ENCODE measurements at regions not wholly inside any gene's neighbourhood (a gene's known extent, or its start where the extent isn't known, plus 50 kb on each side); places are given as distances from the start of the nearest gene placed in this dataset.

GRCh38 chr10:61059636-61060035, 115.7 kb upstream of the RHOBTB1 start:
- dilution Hi-C loops (cut with MboI; ENCODE audit: extremely low pct_ligation_motif_present, low sequenced_read_pairs), result no loop called here
- Histone ChIP-seq H3K9ac (ENCODE audit: control insufficient read depth, extremely low read depth, insufficient read depth, low read length) (no peak overlapping the region), H3K79me2 (ENCODE audit: control insufficient read depth, insufficient read depth, low read length) (no peaks in the 10 kb centered on the region), H3K27me3 (ENCODE audit: control insufficient read depth, extremely low read depth, insufficient read depth, low read length) (no peaks in the 10 kb centered on the region), H4K20me1 (ENCODE audit: control insufficient read depth, extremely low read depth, insufficient read depth, low read length) (no peaks in the 10 kb centered on the region), H3K9me1 (ENCODE audit: control insufficient read depth, extremely low read depth, insufficient read depth, low read length) (no peaks in the 10 kb centered on the region), H3K27ac (ENCODE audit: control insufficient read depth, insufficient read depth, low read length) (no peak overlapping the region), H3K36me3 (ENCODE audit: control insufficient read depth in 2 of 2, extremely low read depth in 1 of 2, insufficient read depth in 2 of 2, low read length in 2 of 2) (no peaks in the 10 kb centered on the region), H3K9me3 (ENCODE audit: control insufficient read depth, low read depth, low read length) (no peaks in the 10 kb centered on the region), H2AFZ (ENCODE audit: control insufficient read depth, low read length) (no peak overlapping the region), H3K4me3 (ENCODE audit: control insufficient read depth in 2 of 3, extremely low read depth in 1 of 3, insufficient read depth in 2 of 3, low read depth in 1 of 3, low read length in 3 of 3) (no peak overlapping the region), H3K4me2 (ENCODE audit: control insufficient read depth, extremely low read depth, insufficient read depth, low read depth, low read length) (no peak overlapping the region), H3K4me1 (ENCODE audit: control insufficient read depth, extremely low read depth, insufficient read depth, low read length) (no peaks in the 10 kb centered on the region)
- TF ChIP-seq, protein P1, sequence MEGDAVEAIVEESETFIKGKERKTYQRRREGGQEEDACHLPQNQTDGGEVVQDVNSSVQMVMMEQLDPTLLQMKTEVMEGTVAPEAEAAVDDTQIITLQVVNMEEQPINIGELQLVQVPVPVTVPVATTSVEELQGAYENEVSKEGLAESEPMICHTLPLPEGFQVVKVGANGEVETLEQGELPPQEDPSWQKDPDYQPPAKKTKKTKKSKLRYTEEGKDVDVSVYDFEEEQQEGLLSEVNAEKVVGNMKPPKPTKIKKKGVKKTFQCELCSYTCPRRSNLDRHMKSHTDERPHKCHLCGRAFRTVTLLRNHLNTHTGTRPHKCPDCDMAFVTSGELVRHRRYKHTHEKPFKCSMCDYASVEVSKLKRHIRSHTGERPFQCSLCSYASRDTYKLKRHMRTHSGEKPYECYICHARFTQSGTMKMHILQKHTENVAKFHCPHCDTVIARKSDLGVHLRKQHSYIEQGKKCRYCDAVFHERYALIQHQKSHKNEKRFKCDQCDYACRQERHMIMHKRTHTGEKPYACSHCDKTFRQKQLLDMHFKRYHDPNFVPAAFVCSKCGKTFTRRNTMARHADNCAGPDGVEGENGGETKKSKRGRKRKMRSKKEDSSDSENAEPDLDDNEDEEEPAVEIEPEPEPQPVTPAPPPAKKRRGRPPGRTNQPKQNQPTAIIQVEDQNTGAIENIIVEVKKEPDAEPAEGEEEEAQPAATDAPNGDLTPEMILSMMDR (optimal IDR thresholded peaks at IDR 0.05 in 1 of 3, IDR thresholded peaks at IDR 0.05 in 1 of 3, conservative IDR thresholded peaks at IDR 0.05 in 1 of 3; ENCODE audit: extremely low read depth in 1 of 3, insufficient read depth in 2 of 3, low read length in 3 of 3), result no peak
- TF ChIP-seq EZH2 (IDR thresholded peaks at IDR 0.05; ENCODE audit: low read length), result no peak
- FAIRE-seq (no peak), DNase-seq (ENCODE audit: low read depth, low spot score) (no peak)

DNA sequence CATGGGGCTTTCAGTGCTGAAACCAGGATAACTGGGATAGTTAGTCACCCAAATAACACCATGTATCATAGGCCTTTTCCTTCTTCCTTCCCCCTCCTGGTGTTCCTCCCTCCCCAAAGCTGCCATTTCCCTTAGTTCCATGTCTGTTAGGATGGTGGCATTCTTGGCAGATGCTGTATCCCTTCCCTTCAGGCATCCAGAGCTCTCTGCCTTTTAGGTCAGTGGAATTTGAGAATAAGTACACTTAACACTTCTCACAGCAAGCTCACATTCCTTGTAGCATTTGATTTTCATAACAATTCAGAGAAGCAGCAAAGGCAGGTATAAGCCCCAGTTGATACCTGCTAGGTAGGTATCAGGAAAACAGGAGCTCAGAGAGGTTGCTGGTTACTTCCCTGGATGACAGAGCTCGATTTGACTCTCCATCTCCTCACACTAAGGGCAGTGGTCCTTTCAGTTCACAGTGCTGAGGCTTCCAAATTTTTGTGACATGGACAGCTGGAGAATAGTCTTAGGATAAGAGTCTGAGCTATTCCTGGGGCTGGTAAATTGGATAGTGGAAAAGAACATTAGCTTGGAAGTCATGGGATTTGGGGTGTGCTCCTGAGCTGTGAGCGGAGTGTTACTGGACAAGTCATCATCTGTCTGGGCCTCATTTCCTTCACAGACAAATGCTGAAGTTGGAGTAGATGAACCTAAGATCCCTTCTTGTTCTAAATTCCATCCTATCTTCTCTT, 108.7 kb upstream of the RHOBTB1 start:
- no peak for TF ChIP-seq EZH2 (IDR thresholded peaks at IDR 0.05; ENCODE audit: low read length)
- TF ChIP-seq, protein P1 (optimal IDR thresholded peaks at IDR 0.05 in 1 of 3, IDR thresholded peaks at IDR 0.05 in 1 of 3, conservative IDR thresholded peaks at IDR 0.05 in 1 of 3; ENCODE audit: extremely low read depth in 1 of 3, insufficient read depth in 2 of 3, low read length in 3 of 3), result no peak
- Histone ChIP-seq H3K9ac (ENCODE audit: control insufficient read depth, extremely low read depth, insufficient read depth, low read length) (no peak overlapping the region), H3K9me1 (ENCODE audit: control insufficient read depth, extremely low read depth, insufficient read depth, low read length) (no peaks in the 10 kb centered on the region), H3K4me1 (ENCODE audit: control insufficient read depth, extremely low read depth, insufficient read depth, low read length) (no peaks in the 10 kb centered on the region), H3K4me2 (ENCODE audit: control insufficient read depth, extremely low read depth, insufficient read depth, low read depth, low read length) (no peak overlapping the region), H3K27me3 (ENCODE audit: control insufficient read depth, extremely low read depth, insufficient read depth, low read length) (no peaks in the 10 kb centered on the region), H4K20me1 (ENCODE audit: control insufficient read depth, extremely low read depth, insufficient read depth, low read length) (no peaks in the 10 kb centered on the region), H3K36me3 (ENCODE audit: control insufficient read depth in 2 of 2, extremely low read depth in 1 of 2, insufficient read depth in 2 of 2, low read length in 2 of 2) (no peaks in the 10 kb centered on the region), H3K9me3 (ENCODE audit: control insufficient read depth, low read depth, low read length) (no peaks in the 10 kb centered on the region), H3K27ac (ENCODE audit: control insufficient read depth, insufficient read depth, low read length) (no peak overlapping the region), H2AFZ (ENCODE audit: control insufficient read depth, low read length) (no peak overlapping the region), H3K4me3 (ENCODE audit: control insufficient read depth in 2 of 3, extremely low read depth in 1 of 3, insufficient read depth in 2 of 3, low read depth in 1 of 3, low read length in 3 of 3) (no peak overlapping the region), H3K79me2 (ENCODE audit: control insufficient read depth, insufficient read depth, low read length) (no peaks in the 10 kb centered on the region)
- DNase-seq (ENCODE audit: low read depth, low spot score), result no peak
- FAIRE-seq, result no peak
- dilution Hi-C loops (cut with MboI; ENCODE audit: extremely low pct_ligation_motif_present, low sequenced_read_pairs), result no loop called here

Measured in keratinocyte (primary cell).